H1 (cell line): ENCODE measurements at regions not wholly inside any gene's neighbourhood (a gene's known extent, or its start where the extent isn't known, plus 50 kb on each side); places are given as distances from the start of the nearest gene placed in this dataset.

Source experiments
- CTCF ChIA-PET: fragments of 300-600 bp; sonication (Branson Sonifier 250); formaldehyde crosslinking; loops from one replicate; lab custom pipeline; 2021; ENCODE audit not compliant: partially characterized antibody; lab: Charles Lee
- POLR2A ChIA-PET: fragments of 300-600 bp; sonication (Branson Sonifier 250); formaldehyde crosslinking; loops from one replicate; lab custom pipeline; 2021; ENCODE audit warnings: inconsistent platforms; ENCODE audit not compliant: partially characterized antibody; lab: Charles Lee
- DNase-seq, 2 experiments: peaks; one replicate each; pipeline versions ENCODE4 v3.0.0 to v3.0.0-alpha.2; 2010 to 2022; ENCODE audit warnings: low spot score in 2 of 2, low read depth in 1 of 2, mixed read lengths in 1 of 2
- FAIRE-seq: peaks from 2 replicates; lab custom pipeline; 2011; peaks lifted over from hg19 to GRCh38; lab: Jason Lieb, UNC
- H2AFZ ChIP-seq: 2 replicates; pipeline ENCODE4 v1.8.1; 2012; ENCODE audit warnings: low read length, inconsistent platforms
- H2AK5ac ChIP-seq: 2 replicates; pipeline ENCODE4 v1.6.1; 2013; ENCODE audit warnings: low read depth, low read length
- H2BK120ac ChIP-seq: replicated peaks from 2 replicates; pipeline ENCODE3; 2013; ENCODE audit warnings: low read depth, low read length, inconsistent platforms
- H2BK12ac ChIP-seq: 2 replicates; pipeline ENCODE4 v1.6.1; 2013; ENCODE audit warnings: low read depth, low read length
- H2BK15ac ChIP-seq: 2 replicates; pipeline ENCODE4 v1.6.1; 2013; ENCODE audit warnings: low read length
- H2BK20ac ChIP-seq: 2 replicates; pipeline ENCODE4 v1.6.1; 2013; ENCODE audit warnings: low read length
- H2BK5ac ChIP-seq: 2 replicates; pipeline ENCODE4 v1.6.1; 2013; ENCODE audit warnings: low read depth, low read length
- H3K14ac ChIP-seq: 2 replicates; pipeline ENCODE4 v1.6.1; 2013; ENCODE audit warnings: inconsistent platforms; ENCODE audit not compliant: insufficient read length
- H3K18ac ChIP-seq: 2 replicates; pipeline ENCODE4 v1.6.1; 2013; ENCODE audit warnings: low read length; ENCODE audit errors: extremely low read depth
- H3K23ac ChIP-seq: 2 replicates; pipeline ENCODE4 v1.6.1; 2013; ENCODE audit warnings: inconsistent platforms; ENCODE audit not compliant: insufficient read length
- H3K23me2 ChIP-seq: 2 replicates; pipeline ENCODE4 v1.6.1; 2013; ENCODE audit warnings: low read depth, low read length
- H3K27ac ChIP-seq: 2 replicates; pipeline ENCODE4 v1.6.1; 2011; ENCODE audit warnings: low read depth, low read length, inconsistent platforms
- H3K27me3 ChIP-seq, 4 experiments: replicated peaks in 1 of 4; 1 replicate in 1 of 4; 2 replicates in 3 of 4; pipeline versions ENCODE4 v1.6.1 to v1.8.1; 2011 to 2013; ENCODE audit warnings: low read length in 3 of 4, mild to moderate bottlenecking in 3 of 4, inconsistent platforms in 2 of 4, mixed read lengths in 2 of 4, moderate library complexity in 1 of 4; ENCODE audit not compliant: control insufficient read depth in 3 of 4, insufficient read depth in 3 of 4; ENCODE audit errors: extremely low read depth in 1 of 4
- H3K36me3 ChIP-seq, 4 experiments: 2 replicates each; pipeline versions ENCODE4 v1.6.1 to v1.8.1; 2011 to 2013; ENCODE audit warnings: mild to moderate bottlenecking in 4 of 4, low read length in 3 of 4, moderate library complexity in 2 of 4, control low read depth in 1 of 4, inconsistent platforms in 1 of 4; ENCODE audit not compliant: insufficient read depth in 4 of 4, control insufficient read depth in 2 of 4
- H3K4ac ChIP-seq: replicated peaks from 2 replicates; pipeline ENCODE3; 2013; ENCODE audit warnings: low read length, low read depth, mixed read lengths, inconsistent platforms; ENCODE audit not compliant: insufficient read length
- H3K4me1 ChIP-seq, 4 experiments: replicated peaks in 1 of 4; 1 replicate in 1 of 4; 2 replicates in 3 of 4; pipeline versions ENCODE4 v1.6.1 to v1.8.1; 2011 to 2013; ENCODE audit warnings: low read length in 3 of 4, inconsistent platforms in 2 of 4, mixed read lengths in 1 of 4; ENCODE audit not compliant: insufficient read depth in 4 of 4, control insufficient read depth in 3 of 4
- H3K4me2 ChIP-seq, 2 experiments: 2 replicates each; pipeline versions ENCODE4 v1.6.1 to v1.8.1; 2011 to 2013; ENCODE audit warnings: low read depth in 2 of 2, low read length in 2 of 2, control low read depth in 1 of 2, inconsistent platforms in 1 of 2, mild to moderate bottlenecking in 1 of 2; ENCODE audit not compliant: insufficient read depth in 1 of 2
- H3K4me3 ChIP-seq, 4 experiments: fragments of 200-600, 300-600 bp in 1 of 4; sonication (generic), shearing (Covaris generic), sonication (Bioruptor Twin) in 1 of 4; 2 replicates each; pipeline versions ENCODE4 v1.5.1 to v1.8.1; 2011 to 2016; ENCODE audit warnings: low read length in 4 of 4, low read depth in 3 of 4, control low read depth in 2 of 4, inconsistent platforms in 2 of 4, mild to moderate bottlenecking in 2 of 4, mixed read lengths in 1 of 4, moderate library complexity in 1 of 4; ENCODE audit not compliant: insufficient read depth in 2 of 4; ENCODE audit errors: extremely low read depth in 1 of 4
- H3K56ac ChIP-seq: replicated peaks from 2 replicates; pipeline ENCODE3; 2013; ENCODE audit warnings: low read depth, mild to moderate bottlenecking, mixed read lengths, low read length, inconsistent platforms; ENCODE audit not compliant: insufficient read length
- H3K79me1 ChIP-seq: 2 replicates; pipeline ENCODE4 v1.6.1; 2013; ENCODE audit warnings: low read depth, low read length, control low read depth
- H3K79me2 ChIP-seq, 2 experiments: 2 replicates each; pipeline versions ENCODE4 v1.6.1 to v1.8.1; 2012 to 2013; ENCODE audit warnings: low read length in 2 of 2, mild to moderate bottlenecking in 2 of 2, inconsistent platforms in 1 of 2; ENCODE audit not compliant: insufficient read depth in 2 of 2, control insufficient read depth in 1 of 2
- H3K9ac ChIP-seq, 4 experiments: replicated peaks in 1 of 4; 1 replicate in 1 of 4; 2 replicates in 3 of 4; pipeline versions ENCODE4 v1.6.1 to v1.8.1; 2011 to 2013; ENCODE audit warnings: low read depth in 3 of 4, low read length in 3 of 4, control low read depth in 2 of 4, mild to moderate bottlenecking in 2 of 4, moderate library complexity in 2 of 4, inconsistent platforms in 1 of 4; ENCODE audit errors: extremely low read depth in 1 of 4
- H3K9me3 ChIP-seq, 2 experiments: 2 replicates each; pipeline versions ENCODE4 v1.6.1 to v1.8.1; 2012 to 2013; ENCODE audit warnings: mild to moderate bottlenecking in 2 of 2, moderate library complexity in 2 of 2, control low read depth in 1 of 2, inconsistent platforms in 1 of 2, low read depth in 1 of 2, low read length in 1 of 2, mixed read lengths in 1 of 2; ENCODE audit not compliant: insufficient read depth in 2 of 2
- H4K20me1 ChIP-seq, 2 experiments: replicated peaks in 1 of 2; 2 replicates each; pipeline versions ENCODE3 to v1.8.1; 2011 to 2013; ENCODE audit warnings: inconsistent platforms in 2 of 2, low read length in 2 of 2, mild to moderate bottlenecking in 1 of 2; ENCODE audit not compliant: insufficient read depth in 2 of 2, control insufficient read depth in 1 of 2
- H4K5ac ChIP-seq: 2 replicates; pipeline ENCODE4 v1.6.1; 2013; ENCODE audit warnings: low read length, low read depth, mixed read lengths, inconsistent platforms; ENCODE audit not compliant: insufficient read length
- H4K8ac ChIP-seq: 2 replicates; pipeline ENCODE4 v1.8.0; 2013; ENCODE audit warnings: mild to moderate bottlenecking, moderate library complexity, low read length, inconsistent platforms; ENCODE audit not compliant: insufficient read depth; ENCODE audit errors: extremely low read depth
- H4K91ac ChIP-seq: replicated peaks from 2 replicates; pipeline ENCODE3; 2013; ENCODE audit warnings: low read length, mixed read lengths, inconsistent platforms; ENCODE audit not compliant: insufficient read length
- ASH2L ChIP-seq: fragments of 200-600, 300-600 bp; sonication (generic); IDR thresholded peaks from one replicate; pipeline ENCODE4 v1.7.1; 2017; ENCODE audit warnings: low read length
- ATF3 ChIP-seq: IDR thresholded peaks from 2 replicates; pipeline ENCODE4 v1.6.1; 2011; ENCODE audit warnings: low read depth, mild to moderate bottlenecking, low read length; ENCODE audit not compliant: insufficient read depth
- BRCA1 ChIP-seq: IDR thresholded peaks from 2 replicates; pipeline ENCODE4 v1.6.1; 2012; ENCODE audit warnings: low read depth, low read length, improper control_type of control experiment
- EGR1 ChIP-seq: IDR thresholded peaks from 2 replicates; pipeline ENCODE4 v1.6.1; 2011; ENCODE audit warnings: low read depth, low read length, borderline replicate concordance
- NRF1 ChIP-seq: IDR thresholded peaks from 2 replicates; pipeline ENCODE4 v1.6.1; 2011; ENCODE audit warnings: mild to moderate bottlenecking, low read depth, low read length, improper control_type of control experiment
- POLR2AphosphoS5 ChIP-seq: IDR thresholded peaks from 2 replicates; pipeline ENCODE4 v1.6.1; 2011; ENCODE audit warnings: low read depth, low read length
- RAD21 ChIP-seq, 2 experiments: IDR thresholded peaks in 1 of 2; conservative IDR thresholded peaks in 1 of 2; 2 replicates each; pipeline ENCODE4 v1.6.1; 2011; ENCODE audit warnings: low read depth in 2 of 2, low read length in 2 of 2, improper control_type of control experiment in 1 of 2, inconsistent platforms in 1 of 2, mild to moderate bottlenecking in 1 of 2, moderate library complexity in 1 of 2
- SP4 ChIP-seq: IDR thresholded peaks from 2 replicates; pipeline ENCODE4 v1.6.1; 2012; ENCODE audit warnings: low read length, inconsistent platforms
- SUZ12 ChIP-seq: fragments of 200-600 bp; sonication (generic); IDR thresholded peaks from 2 replicates; pipeline ENCODE4 v1.6.1; 2012; ENCODE audit warnings: mild to moderate bottlenecking, inconsistent platforms, low read length, moderate library complexity, mixed read lengths
- ZNF274 ChIP-seq: IDR thresholded peaks from 2 replicates; pipeline ENCODE4 v1.7.0; 2012; ENCODE audit warnings: low read length, borderline replicate concordance; ENCODE audit errors: extremely low read depth
- WGBS, 2 experiments: shearing (Covaris generic) in 1 of 2; methylation state at CpG; one replicate each; pipeline versions ENCODE4 v1.1.6 to v1.1.7; 2013 to 2015; ENCODE audit warnings: low lambda C conversion rate in 2 of 2, mixed read lengths in 2 of 2, inconsistent platforms in 1 of 2, low coverage in 1 of 2, missing lambda C conversion rate in 1 of 2; ENCODE audit not compliant: insufficient replicate concordance in 2 of 2, insufficient coverage in 1 of 2, insufficient read length in 1 of 2; ENCODE audit errors: extremely low coverage in 1 of 2, missing lambda C conversion rate in 1 of 2; 5-methylcytosine and 5-hydroxymethylcytosine counted together

- DNase-seq = no peak
- no peak overlapping the region for H4K5ac ChIP-seq
- no peak overlapping the region for H2BK20ac ChIP-seq
- no peaks in the 10 kb centered on the region for H3K79me2 ChIP-seq
- H2BK15ac ChIP-seq = no peak overlapping the region
- H2BK12ac ChIP-seq = no peak overlapping the region
- H3K27ac ChIP-seq = no peak overlapping the region
- H3K4ac ChIP-seq = no peak overlapping the region
- H3K23ac ChIP-seq = no peak overlapping the region
- no peaks in the 10 kb centered on the region for H3K9me3 ChIP-seq
- peaks cover 0 to 6% (median 1%) of the 10 kb centered on the region in 4 experiments; a peak in 3 of 7 replicates for H3K4me1 ChIP-seq
- H4K91ac ChIP-seq = no peak overlapping the region
- 82% methylated on average over 3 of the region's 3 CpGs; no CpG with 5 or more reads in 1 of the 2 experiments for WGBS, 2 experiments
- H3K79me1 ChIP-seq = no peaks in the 10 kb centered on the region
- H3K23me2 ChIP-seq = no peaks in the 10 kb centered on the region
- no peaks in the 10 kb centered on the region for H3K36me3 ChIP-seq
- no peak overlapping the region for H2AK5ac ChIP-seq
- no peaks in the 10 kb centered on the region for H4K20me1 ChIP-seq
- no peak overlapping the region for H2BK120ac ChIP-seq
- CTCF ChIA-PET = interaction anchor here (0.5 kb wide), 1 partner anchor 113 kb away, joined by 4 read pairs; no protein-coding TSS in a partner anchor
- H3K18ac ChIP-seq = 0 out of 2 replicates have a peak overlapping the region, but pooled peaks have one; percentile 9
- no peak overlapping the region for H3K14ac ChIP-seq
- H3K4me2 ChIP-seq = no peak overlapping the region
- no peak overlapping the region for H2AFZ ChIP-seq
- no peak overlapping the region for H3K56ac ChIP-seq
- no peak overlapping the region for H3K4me3 ChIP-seq
- no peaks in the 10 kb centered on the region for H3K27me3 ChIP-seq
- no peak overlapping the region for H3K9ac ChIP-seq
- FAIRE-seq = no peak
- H4K8ac ChIP-seq = no peak overlapping the region
- H2BK5ac ChIP-seq = no peak overlapping the region
- POLR2A ChIA-PET = no interaction called here
- TF ChIP-seq RAD21 (IDR thresholded peaks at IDR 0.05 in 1 of 2, conservative IDR thresholded peaks at IDR 0.05 in 1 of 2; ENCODE audit: low read depth in 2 of 2, low read length in 2 of 2) (no peak), ASH2L (no peak), SUZ12 (no peak), BRCA1 (no peak), NRF1 (no peak), ZNF274 (no peak), SP4 (no peak), EGR1 (no peak), POLR2AphosphoS5 (no peak), ATF3 (no peak)
These were observed 250.0 kb upstream of the SLC30A5 start for GRCh38 chr5:68843624-68844364.
